Esophagus squamous epithelium (tissue), 5 donors: ENCODE measurements at regions not wholly inside any gene's neighbourhood (a gene's known extent, or its start where the extent isn't known, plus 50 kb on each side); places are given as distances from the start of the nearest gene placed in this dataset.

Experiments used
- DNase-seq: peaks from one replicate; lab custom pipeline; 2025; lab: John Stamatoyannopoulos, UW
- H3K27ac ChIP-seq, 4 donors: fragments of 200-600 bp; sonication (generic); one replicate each; pipeline ENCODE4 v1.5.1; 2016 to 2019; ENCODE audit warnings: mild to moderate bottlenecking in 1 of 4
- H3K27me3 ChIP-seq, 4 donors: fragments of 200-600 bp; sonication (generic); 1 replicate in 3 of 4; 2 replicates in 1 of 4; pipeline versions ENCODE4 v1.5.1 to v1.6.0; 2017 to 2021; ENCODE audit warnings: antibody characterized with exemption in 1 of 4
- H3K36me3 ChIP-seq, 3 donors: fragments of 200-600 bp; sonication (generic); one replicate each; pipeline ENCODE4 v1.5.1; 2016 to 2019
- H3K4me1 ChIP-seq, 3 donors: fragments of 200-600 bp; sonication (generic); one replicate each; pipeline ENCODE4 v1.5.1; 2017 to 2019
- H3K4me3 ChIP-seq, 4 donors: fragments of 200-600 bp; sonication (generic); 1 replicate in 3 of 4; 2 replicates in 1 of 4; pipeline ENCODE4 v1.5.1; 2016 to 2019; ENCODE audit warnings: mild to moderate bottlenecking in 2 of 4, moderate library complexity in 1 of 4
- H3K9me3 ChIP-seq, 3 donors: fragments of 200-600 bp; sonication (generic); one replicate each; pipeline ENCODE4 v1.5.1; 2016 to 2019
- CTCF ChIP-seq, 6 experiments: fragments of 450-650 bp in 4 of 6; fragments of 200-600 bp in 2 of 6; sonication (generic) in 2 of 6; IDR thresholded peaks; one replicate each; pipeline ENCODE4 v1.5.1; 2016 to 2019; ENCODE audit warnings: antibody characterized with exemption in 6 of 6, mild to moderate bottlenecking in 4 of 6, moderate library complexity in 4 of 6
- POLR2A ChIP-seq, 4 donors: fragments of 450-650 bp; IDR thresholded peaks; one replicate each; pipeline ENCODE4 v1.6.1; 2017; ENCODE audit warnings: antibody characterized with exemption in 4 of 4, mild to moderate bottlenecking in 4 of 4, moderate library complexity in 3 of 4
- WGBS, 2 donors: methylation state at CpG; one replicate each; pipeline ENCODE4 v1.1.5; 2018; 5-methylcytosine and 5-hydroxymethylcytosine counted together
- intact Hi-C: fragments of 100-400 bp; cut with DNase I; formaldehyde crosslinking; loops from one replicate; pipeline ENCODE4 v1.15.0; 2022
- donor health status: DM: yes; HTN: yes; CAD: no.

GRCh38 chr7:38017320-38017719 is 96.9 kb downstream of the EPDR1 start:
- H3K4me3 ChIP-seq = no peak overlapping the region
- WGBS, 2 donors = 67 to 79% methylated on average over 1 of the region's 1 CpG
- intact Hi-C loops = no loop called here

DNA sequence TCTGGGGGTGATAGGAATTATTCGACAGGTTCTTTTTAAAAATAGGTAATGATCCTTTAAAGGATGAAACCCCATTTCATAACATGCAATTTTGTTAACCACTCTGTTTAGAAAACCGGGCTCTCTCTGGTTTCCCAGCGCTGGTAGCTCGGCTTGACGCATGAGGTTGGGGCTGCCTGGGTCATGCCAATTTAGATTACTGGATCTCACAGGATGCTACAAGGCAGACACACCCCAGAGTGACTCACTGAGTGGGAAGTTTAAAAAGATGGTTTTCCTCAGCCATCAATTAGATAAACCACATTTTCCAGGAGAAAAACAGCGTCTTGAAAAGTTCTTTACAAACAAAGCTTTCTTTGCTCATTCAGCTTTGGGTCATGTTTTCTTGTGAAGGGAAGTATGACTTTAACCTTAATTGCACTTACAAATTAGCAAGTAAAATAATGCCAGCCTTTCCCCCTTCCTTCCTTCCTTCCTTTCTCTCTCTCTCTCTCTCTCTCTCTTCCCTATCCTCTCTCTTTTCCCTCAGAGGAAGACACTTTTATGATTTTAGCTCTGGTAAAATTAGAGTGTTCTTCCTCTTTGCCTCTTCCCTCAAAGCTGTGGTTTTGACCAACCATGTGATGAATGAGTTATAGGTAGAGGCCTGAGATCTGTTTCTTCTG is 99.8 kb downstream of the EPDR1 start:
- no peak overlapping the region for H3K27ac ChIP-seq
- TF ChIP-seq CTCF (IDR thresholded peaks at IDR 0.05) (no peak), POLR2A (IDR thresholded peaks at IDR 0.05) (no peak)
- no peak for DNase-seq
- no peak overlapping the region for H3K4me3 ChIP-seq
- H3K27me3 ChIP-seq = no peaks in the 10 kb centered on the region
- intact Hi-C loops = no loop called here
- 67 to 73% methylated on average over 6 of the region's 6 CpGs for WGBS, 2 donors
- no peaks in the 10 kb centered on the region for H3K4me1 ChIP-seq
- H3K9me3 ChIP-seq = no peaks in the 10 kb centered on the region
- no peaks in the 10 kb centered on the region for H3K36me3 ChIP-seq

More at GRCh38 chr7:38017320-38017719, 96.9 kb downstream of the EPDR1 start:
- no peak for DNase-seq
- H3K4me1 ChIP-seq = no peaks in the 10 kb centered on the region
- no peak overlapping the region for H3K27ac ChIP-seq
- no peaks in the 10 kb centered on the region for H3K27me3 ChIP-seq
- H3K9me3 ChIP-seq = no peaks in the 10 kb centered on the region
- TF ChIP-seq POLR2A (IDR thresholded peaks at IDR 0.05) (no peak), CTCF (IDR thresholded peaks at IDR 0.05) (no peak)
- no peaks in the 10 kb centered on the region for H3K36me3 ChIP-seq

- 75 to 89% methylated on average over 2 to 3 of the region's 3 CpGs for WGBS, 2 donors
- Histone ChIP-seq H3K4me3 (no peak overlapping the region), H3K36me3 (no peaks in the 10 kb centered on the region)
Measured at GRCh38 chr7:38021892-38022291, 101.5 kb downstream of the EPDR1 start.

DNA sequence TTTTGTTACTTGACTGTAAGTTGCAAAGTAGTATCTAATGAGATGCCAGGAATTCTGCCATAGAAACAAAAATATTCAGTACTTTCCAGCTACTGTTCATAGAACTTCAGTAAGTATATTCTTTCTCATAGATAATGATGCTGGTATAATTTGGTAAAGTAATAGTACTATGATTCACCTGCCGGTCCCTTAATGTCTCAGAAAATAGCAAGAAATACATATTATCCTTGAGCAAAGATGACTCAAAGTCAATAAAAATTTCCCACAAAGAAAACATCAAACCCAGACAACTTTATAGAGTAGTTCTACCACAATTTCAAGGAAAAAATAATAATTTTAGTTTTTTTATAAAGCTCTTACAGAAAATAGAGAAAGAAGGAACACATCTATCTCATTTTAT is 105.4 kb downstream of the EPDR1 start:
- no peaks in the 10 kb centered on the region for H3K4me1 ChIP-seq
- H3K9me3 ChIP-seq = no peaks in the 10 kb centered on the region
- DNase-seq = no peak
- no peaks in the 10 kb centered on the region for H3K27me3 ChIP-seq
- no peak for TF ChIP-seq POLR2A (IDR thresholded peaks at IDR 0.05)
- TF ChIP-seq CTCF (IDR thresholded peaks at IDR 0.05) = no peak
- H3K36me3 ChIP-seq = no peaks in the 10 kb centered on the region
- no peak overlapping the region for H3K4me3 ChIP-seq
- 74 to 76% methylated on average over 1 of the region's 1 CpG for WGBS, 2 donors
- no peak overlapping the region for H3K27ac ChIP-seq
- intact Hi-C loops = no loop called here

More at GRCh38 chr7:38021892-38022291, 101.5 kb downstream of the EPDR1 start:
- Histone ChIP-seq H3K27ac (no peak overlapping the region), H3K9me3 (no peaks in the 10 kb centered on the region), H3K27me3 (no peaks in the 10 kb centered on the region), H3K4me1 (no peaks in the 10 kb centered on the region)
- no peak for DNase-seq
- intact Hi-C loops = no loop called here
- TF ChIP-seq CTCF (IDR thresholded peaks at IDR 0.05) = no peak
- TF ChIP-seq POLR2A (IDR thresholded peaks at IDR 0.05) = no peak

- H3K4me1 ChIP-seq = no peaks in the 10 kb centered on the region
- no peak for DNase-seq
- no peaks in the 10 kb centered on the region for H3K27me3 ChIP-seq
- no peaks in the 10 kb centered on the region for H3K9me3 ChIP-seq
- intact Hi-C loops = no loop called here
- WGBS, 2 donors = 72 to 80% methylated on average over 4 of the region's 4 CpGs
- TF ChIP-seq POLR2A (IDR thresholded peaks at IDR 0.05) = no peak
- no peak for TF ChIP-seq CTCF (IDR thresholded peaks at IDR 0.05)
- no peaks in the 10 kb centered on the region for H3K36me3 ChIP-seq
- no peak overlapping the region for H3K27ac ChIP-seq
- no peak overlapping the region for H3K4me3 ChIP-seq
Measured at GRCh38 chr7:38027884-38028455, 107.5 kb downstream of the EPDR1 start.
